ENCODE measurements at regions not wholly inside any gene's neighbourhood (a gene's known extent, or its start where the extent isn't known, plus 50 kb on each side); places are given as distances from the start of the nearest gene placed in this dataset.

- no peak for DNase-seq (ENCODE audit: low spot score)
- Mint-ChIP-seq H3K27me3 (ENCODE audit: low read depth) (no peaks in the 10 kb centered on the region), H3K4me3 (no peak overlapping the region), H3K36me3 (ENCODE audit: low read depth) (no peaks in the 10 kb centered on the region), H3K27ac (no peak overlapping the region), H3K9me3 (no peaks in the 10 kb centered on the region), H3K4me1 (ENCODE audit: low read depth) (peaks cover 14% of the 10 kb centered on the region)
These were observed 134.7 kb downstream of the KLF13 start for GRCh38 chr15:31461375-31461774.

- no peak overlapping the region for H3K4me3 Mint-ChIP-seq
- no peaks in the 10 kb centered on the region for H3K9me3 Mint-ChIP-seq
- H3K27me3 Mint-ChIP-seq (ENCODE audit: low read depth): no peaks in the 10 kb centered on the region
- peaks cover 14% of the 10 kb centered on the region for H3K4me1 Mint-ChIP-seq (ENCODE audit: low read depth)
- H3K36me3 Mint-ChIP-seq (ENCODE audit: low read depth): no peaks in the 10 kb centered on the region
- DNase-seq (ENCODE audit: low spot score): no peak
- H3K27ac Mint-ChIP-seq: no peak overlapping the region
These were observed 135.4 kb downstream of the KLF13 start for GRCh38 chr15:31461911-31462480.

GRCh38 chr15:31463521-31464102, 137.0 kb downstream of the KLF13 start:
- H3K4me3 Mint-ChIP-seq: no peak overlapping the region
- no peak overlapping the region for H3K27ac Mint-ChIP-seq
- H3K4me1 Mint-ChIP-seq (ENCODE audit: low read depth): peaks cover 14% of the 10 kb centered on the region
- H3K36me3 Mint-ChIP-seq (ENCODE audit: low read depth): no peaks in the 10 kb centered on the region
- H3K9me3 Mint-ChIP-seq: no peaks in the 10 kb centered on the region
- DNase-seq (ENCODE audit: low spot score): no peak
- no peaks in the 10 kb centered on the region for H3K27me3 Mint-ChIP-seq (ENCODE audit: low read depth)

GRCh38 chr15:31464216-31465082, 137.8 kb downstream of the KLF13 start:
- no peaks in the 10 kb centered on the region for H3K27me3 Mint-ChIP-seq (ENCODE audit: low read depth)
- H3K27ac Mint-ChIP-seq: no peak overlapping the region
- no peak for DNase-seq (ENCODE audit: low spot score)
- H3K4me1 Mint-ChIP-seq (ENCODE audit: low read depth): peaks cover 7% of the 10 kb centered on the region
- no peaks in the 10 kb centered on the region for H3K36me3 Mint-ChIP-seq (ENCODE audit: low read depth)
- no peak overlapping the region for H3K4me3 Mint-ChIP-seq
- no peaks in the 10 kb centered on the region for H3K9me3 Mint-ChIP-seq

GRCh38 chr15:31465083-31465955, 138.7 kb downstream of the KLF13 start:
- Mint-ChIP-seq H3K4me3 (no peak overlapping the region), H3K4me1 (ENCODE audit: low read depth) (peaks cover 4% of the 10 kb centered on the region), H3K27ac (no peak overlapping the region), H3K9me3 (no peaks in the 10 kb centered on the region), H3K36me3 (ENCODE audit: low read depth) (no peaks in the 10 kb centered on the region), H3K27me3 (ENCODE audit: low read depth) (no peaks in the 10 kb centered on the region)
- DNase-seq (ENCODE audit: low spot score): no peak

GRCh38 chr15:31467361-31467760, 140.7 kb downstream of the KLF13 start:
- Mint-ChIP-seq H3K27me3 (ENCODE audit: low read depth) (no peaks in the 10 kb centered on the region), H3K4me3 (no peak overlapping the region), H3K4me1 (ENCODE audit: low read depth) (peaks cover 14% of the 10 kb centered on the region), H3K36me3 (ENCODE audit: low read depth) (no peaks in the 10 kb centered on the region), H3K27ac (no peak overlapping the region), H3K9me3 (no peaks in the 10 kb centered on the region)
- no peak for DNase-seq (ENCODE audit: low spot score)

- Mint-ChIP-seq H3K27me3 (ENCODE audit: low read depth) (no peaks in the 10 kb centered on the region), H3K9me3 (no peaks in the 10 kb centered on the region), H3K27ac (no peak overlapping the region), H3K36me3 (ENCODE audit: low read depth) (no peaks in the 10 kb centered on the region), H3K4me1 (ENCODE audit: low read depth) (peaks cover 31% of the 10 kb centered on the region), H3K4me3 (no peak overlapping the region)
- no peak for DNase-seq (ENCODE audit: low spot score)
These were observed 142.5 kb downstream of the KLF13 start for GRCh38 chr15:31468911-31469785.

- Mint-ChIP-seq H3K4me1 (ENCODE audit: low read depth) (peaks cover 37% of the 10 kb centered on the region), H3K36me3 (ENCODE audit: low read depth) (peaks cover 2% of the 10 kb centered on the region), H3K4me3 (no peak overlapping the region), H3K27ac (no peak overlapping the region), H3K27me3 (ENCODE audit: low read depth) (no peaks in the 10 kb centered on the region), H3K9me3 (no peaks in the 10 kb centered on the region)
- DNase-seq (ENCODE audit: low spot score): no peak
These were observed 143.3 kb downstream of the KLF13 start for GRCh38 chr15:31469786-31470525.

GRCh38 chr15:31470756-31471155, 144.1 kb downstream of the KLF13 start:
- no peaks in the 10 kb centered on the region for H3K9me3 Mint-ChIP-seq
- H3K4me3 Mint-ChIP-seq: no peak overlapping the region
- peaks cover 40% of the 10 kb centered on the region for H3K4me1 Mint-ChIP-seq (ENCODE audit: low read depth)
- H3K36me3 Mint-ChIP-seq (ENCODE audit: low read depth): peaks cover 4% of the 10 kb centered on the region
- H3K27ac Mint-ChIP-seq: no peak overlapping the region
- DNase-seq (ENCODE audit: low spot score): no peak
- H3K27me3 Mint-ChIP-seq (ENCODE audit: low read depth): no peaks in the 10 kb centered on the region

GRCh38 chr15:31471731-31472430, 145.2 kb downstream of the KLF13 start:
- peaks cover 4% of the 10 kb centered on the region for H3K36me3 Mint-ChIP-seq (ENCODE audit: low read depth)
- peaks cover 40% of the 10 kb centered on the region for H3K4me1 Mint-ChIP-seq (ENCODE audit: low read depth)
- no peak for DNase-seq (ENCODE audit: low spot score)
- no peaks in the 10 kb centered on the region for H3K27me3 Mint-ChIP-seq (ENCODE audit: low read depth)
- no peak overlapping the region for H3K4me3 Mint-ChIP-seq
- no peak overlapping the region for H3K27ac Mint-ChIP-seq
- no peaks in the 10 kb centered on the region for H3K9me3 Mint-ChIP-seq

- H3K4me1 Mint-ChIP-seq (ENCODE audit: low read depth): peaks cover 44% of the 10 kb centered on the region
- H3K9me3 Mint-ChIP-seq: no peaks in the 10 kb centered on the region
These were observed 146.2 kb downstream of the KLF13 start for GRCh38 chr15:31472636-31473384.

More at GRCh38 chr15:31472636-31473384, 146.2 kb downstream of the KLF13 start:
- peak overlapping the region; percentile 88 for H3K27ac Mint-ChIP-seq
- H3K27me3 Mint-ChIP-seq (ENCODE audit: low read depth): no peaks in the 10 kb centered on the region
- peaks cover 10% of the 10 kb centered on the region for H3K36me3 Mint-ChIP-seq (ENCODE audit: low read depth)
- DNase-seq (ENCODE audit: low spot score): peak; percentile 65
- peak overlapping the region; percentile 78 for H3K4me3 Mint-ChIP-seq

Measured in T-helper 2 cell treated with Interferon-gamma antibody and Interleukin-4, amounts not matched to agents 5 μg/mL and 100 μg/mL, for 36 hours (primary cell).